HG03520 (cell line): ENCODE measurements at regions not wholly inside any gene's neighbourhood (a gene's known extent, or its start where the extent isn't known, plus 50 kb on each side); places are given as distances from the start of the nearest gene placed in this dataset.
A peak's percentile ranks its signal among the peaks of the same experiment; 100 is the strongest.

Experiments
- ATAC-seq: cut with Tn5 transposase; IDR thresholded peaks from one replicate; pipeline ENCODE4 v1.9.1; 2021; ENCODE audit warnings: mild to moderate bottlenecking, moderate library complexity; ENCODE audit not compliant: unreplicated experiment

DNA sequence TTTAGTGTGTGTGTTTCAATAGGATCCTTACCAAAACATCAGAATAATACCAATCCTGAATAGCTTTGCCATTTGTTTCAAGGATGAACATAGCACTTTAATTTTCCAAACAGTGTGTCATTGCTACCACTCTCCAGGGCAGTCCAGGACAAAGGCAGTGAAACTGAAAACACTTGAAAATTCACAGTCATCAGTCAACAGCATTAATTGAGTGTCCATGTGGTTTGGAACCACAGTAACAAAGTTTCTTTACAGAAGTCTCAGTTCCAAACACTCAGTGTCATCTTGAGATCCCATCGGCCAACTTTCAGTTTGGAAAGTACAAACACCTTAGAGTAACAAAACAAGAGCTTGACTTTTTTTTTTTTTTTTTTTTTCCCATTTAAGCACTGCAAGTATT lies 228.4 kb upstream of the SOX5 start:
- peak; percentile 81 for ATAC-seq

DNA sequence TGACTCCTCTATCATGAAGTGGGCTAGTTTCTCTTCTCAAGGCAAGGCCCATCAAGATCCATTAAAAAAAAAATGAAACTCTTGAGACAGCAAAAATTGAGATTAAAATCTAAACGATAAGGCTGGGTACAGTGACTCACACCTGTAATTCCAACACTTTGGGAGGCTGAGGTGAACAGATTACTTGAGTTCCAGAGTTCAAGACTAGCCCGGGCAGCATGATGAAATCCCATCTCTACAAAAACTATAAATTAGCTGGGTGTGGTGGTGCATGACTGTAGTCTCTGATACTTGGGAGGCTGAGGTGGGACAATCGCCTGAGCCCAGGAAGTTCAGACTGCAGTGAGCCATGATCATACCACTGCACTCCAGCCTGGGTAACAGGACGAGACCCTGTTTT lies 226.5 kb upstream of the SOX5 start:
- no peak for ATAC-seq

DNA sequence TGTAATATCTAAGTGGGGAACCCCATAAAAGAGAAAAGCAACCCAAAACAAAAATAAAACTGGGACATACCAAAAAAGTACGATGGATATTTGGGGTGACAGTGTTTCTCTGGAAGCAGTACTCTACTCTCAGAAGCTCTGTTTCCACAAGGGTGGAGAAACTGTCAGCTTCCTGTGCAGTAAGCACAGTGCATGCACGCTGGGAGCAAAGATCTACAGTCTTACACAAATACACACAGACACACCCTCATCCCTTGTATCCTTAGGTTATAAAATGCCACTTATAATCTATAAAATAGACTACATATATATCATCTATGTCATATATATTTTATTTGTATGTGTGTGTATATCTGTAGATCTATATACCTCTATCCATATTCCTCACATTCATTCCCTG lies 225.8 kb upstream of the SOX5 start:
- no peak for ATAC-seq

DNA sequence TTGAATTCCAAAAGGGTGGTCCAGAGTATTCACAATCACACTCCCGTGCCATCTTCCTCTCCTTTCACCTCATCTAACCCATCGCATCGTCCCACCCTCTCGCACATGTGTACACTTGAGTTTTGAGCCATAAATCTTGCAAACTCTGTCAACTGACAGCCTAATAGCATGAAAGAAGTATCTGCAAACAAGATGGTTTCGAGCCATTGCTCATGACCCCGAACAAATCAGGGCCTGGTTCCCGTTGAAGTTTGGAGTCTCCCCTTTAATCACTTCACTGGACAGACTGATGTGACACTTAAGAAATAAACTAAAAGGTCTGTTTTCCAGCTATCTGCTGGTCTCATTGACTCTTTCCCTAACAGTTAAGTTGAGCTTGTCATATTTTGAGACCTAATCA lies 223.6 kb upstream of the SOX5 start:
- no peak for ATAC-seq

DNA sequence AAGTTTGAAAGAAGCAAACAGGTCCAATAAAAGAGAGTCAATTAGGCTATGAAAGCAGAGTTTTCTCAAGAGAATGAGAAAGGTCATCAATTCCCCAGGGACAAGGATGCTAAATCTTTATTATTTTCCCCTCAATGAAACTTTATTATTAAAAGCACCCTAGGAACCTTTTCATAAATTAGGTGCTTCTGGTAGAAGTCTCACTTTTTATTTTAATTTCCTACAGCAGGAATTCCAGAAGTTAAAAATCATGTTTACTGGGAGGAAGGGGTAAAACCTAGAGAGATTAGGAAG lies 223.2 kb upstream of the SOX5 start:
- ATAC-seq, result no peak

DNA sequence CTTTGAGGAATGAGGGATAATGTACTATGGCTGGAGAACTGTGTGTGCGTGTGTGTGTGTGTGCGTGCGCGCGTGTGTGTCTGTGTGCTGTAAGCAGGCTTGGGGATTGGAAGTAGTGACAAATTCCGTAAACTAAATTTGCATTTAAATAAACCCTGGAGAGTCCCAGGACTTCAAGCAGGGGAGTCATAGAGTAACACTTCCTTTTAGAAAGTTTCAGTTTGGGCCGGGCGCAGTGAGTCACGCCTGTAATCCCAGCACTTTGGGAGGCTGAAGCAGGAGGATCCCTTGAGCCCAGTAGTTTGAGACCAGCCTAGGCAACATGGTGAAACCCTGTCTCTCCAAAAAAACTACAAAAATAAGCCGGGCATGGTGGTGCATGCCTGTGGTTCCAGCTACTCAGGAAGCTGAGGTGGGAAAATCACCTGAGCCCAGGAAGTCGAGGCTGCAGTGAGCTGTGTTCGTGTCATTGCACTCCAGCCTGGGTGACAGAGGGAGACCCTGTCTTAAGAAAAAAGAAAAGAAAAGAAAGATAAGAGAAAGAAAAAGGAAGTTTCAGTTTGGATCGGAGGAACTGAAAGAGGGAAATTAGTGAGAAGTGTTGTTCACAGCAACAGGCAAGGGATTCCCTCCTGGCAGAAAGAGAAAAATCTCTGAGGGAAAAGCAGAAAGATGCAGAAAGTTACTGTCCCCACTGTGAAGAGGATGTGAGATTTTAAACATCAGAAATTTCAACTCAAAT lies 222.7 kb upstream of the SOX5 start:
- peak; percentile 57 for ATAC-seq

DNA sequence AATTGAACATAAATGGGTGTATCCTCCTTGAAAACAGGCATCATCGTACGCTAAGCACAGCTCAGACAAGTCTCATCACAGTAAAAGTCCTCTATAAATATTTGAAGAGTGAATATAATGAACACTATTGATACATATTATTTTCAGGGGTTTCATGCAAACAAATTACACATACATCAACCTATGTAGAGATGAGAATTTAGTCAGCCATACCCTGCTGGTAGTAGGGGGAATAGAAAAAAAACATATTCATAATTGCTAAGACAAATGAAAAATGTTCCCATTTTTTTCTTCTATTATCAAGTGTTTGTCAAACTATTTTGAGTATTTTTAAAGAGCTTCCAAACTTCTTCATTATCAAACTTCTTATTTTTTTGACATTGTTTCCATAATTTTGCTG lies 205.6 kb upstream of the SOX5 start:
- ATAC-seq, result no peak

DNA sequence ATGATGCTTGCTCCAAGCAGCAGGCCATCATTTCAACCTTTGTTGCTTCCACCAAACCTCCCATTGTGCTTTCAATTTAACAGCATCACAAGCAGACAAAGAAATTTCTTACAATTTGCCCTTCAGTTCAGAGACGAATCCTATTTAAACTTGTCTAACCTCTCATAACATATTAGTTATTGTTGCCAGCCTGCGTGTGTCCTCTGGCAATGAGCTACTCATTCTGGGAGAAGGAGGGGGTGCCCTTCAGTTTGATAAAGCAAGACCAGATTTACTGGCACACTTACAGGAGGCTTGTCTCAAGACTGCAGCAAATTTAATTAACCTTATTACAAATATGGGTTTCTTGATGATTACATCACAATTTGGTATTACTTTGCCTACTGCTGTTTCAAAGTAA lies 203.6 kb upstream of the SOX5 start:
- ATAC-seq, result no peak

DNA sequence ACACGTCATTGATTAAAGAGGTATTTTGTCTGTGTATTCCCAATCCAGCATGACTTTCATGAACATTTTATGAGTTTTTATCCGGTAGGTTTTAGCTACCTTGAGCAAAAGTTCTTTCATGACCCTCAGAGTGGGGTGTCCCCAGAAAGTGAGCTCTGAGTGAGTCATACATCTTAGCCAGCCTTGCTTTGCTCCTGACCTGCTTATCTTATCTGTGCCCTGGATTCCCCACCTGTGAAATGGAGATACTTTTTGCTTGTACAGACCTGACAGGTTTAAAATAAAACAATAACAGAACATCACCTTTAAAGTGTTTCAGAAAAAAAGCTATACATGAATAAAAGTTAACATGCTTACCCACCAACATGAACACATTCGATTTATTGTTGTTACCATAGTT lies 202.8 kb upstream of the SOX5 start:
- ATAC-seq, result no peak

DNA sequence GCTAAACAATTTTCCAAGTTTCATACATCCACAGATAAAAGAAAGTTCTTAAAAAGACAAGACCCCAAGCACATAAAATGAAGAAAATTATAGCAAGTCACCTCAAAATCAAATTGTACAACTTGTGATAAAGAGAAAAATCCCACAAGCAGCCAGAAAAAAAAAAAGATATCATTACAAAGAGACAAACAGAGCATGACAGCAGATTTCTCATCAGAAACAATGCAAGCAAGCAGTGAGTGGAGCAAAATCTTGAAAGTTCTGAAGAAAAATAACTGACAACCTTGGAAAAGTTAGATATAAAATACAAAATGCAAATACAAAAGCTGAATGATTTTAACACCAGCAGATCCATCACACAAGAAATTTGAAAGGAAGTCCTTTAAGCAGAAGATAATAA lies 194.5 kb upstream of the SOX5 start:
- no peak for ATAC-seq

DNA sequence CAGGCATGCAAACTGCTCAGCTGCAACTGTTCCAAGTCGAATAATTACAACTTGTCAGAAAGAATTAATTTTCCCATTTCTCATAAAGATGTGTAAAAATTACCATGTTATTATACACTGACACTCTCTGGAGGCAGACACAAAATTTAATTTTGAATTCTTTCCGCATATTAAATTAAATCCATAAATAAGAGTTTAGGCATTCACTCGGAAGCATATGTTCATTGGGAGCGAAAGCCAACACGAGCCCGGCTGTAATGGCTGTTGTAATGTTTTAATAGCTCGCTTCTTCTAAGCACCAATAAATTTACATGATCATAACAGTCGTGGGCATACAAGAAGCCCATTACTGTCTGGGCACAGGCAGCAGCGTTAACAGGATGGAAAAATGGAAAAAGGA lies 189.6 kb upstream of the SOX5 start:
- ATAC-seq, result no peak

DNA sequence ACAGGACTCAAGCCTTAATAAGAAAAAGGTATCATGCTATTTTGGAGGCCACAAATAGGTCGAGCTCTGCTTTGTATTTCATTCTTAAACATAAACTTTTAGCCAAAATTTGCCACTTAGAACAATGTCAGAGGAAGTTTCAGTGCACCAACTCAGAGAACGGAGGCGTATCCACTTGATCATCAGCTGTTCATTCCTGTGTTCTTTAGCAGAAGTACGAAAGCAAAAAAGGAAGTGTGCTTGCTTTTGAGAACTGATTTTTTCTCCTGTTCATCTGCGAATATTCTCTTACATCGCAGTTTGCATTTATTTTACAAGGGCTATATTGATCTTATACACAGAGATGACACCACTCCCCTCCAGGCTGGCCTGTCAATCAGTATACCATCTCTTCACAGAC lies 188.6 kb upstream of the SOX5 start:
- no peak for ATAC-seq

DNA sequence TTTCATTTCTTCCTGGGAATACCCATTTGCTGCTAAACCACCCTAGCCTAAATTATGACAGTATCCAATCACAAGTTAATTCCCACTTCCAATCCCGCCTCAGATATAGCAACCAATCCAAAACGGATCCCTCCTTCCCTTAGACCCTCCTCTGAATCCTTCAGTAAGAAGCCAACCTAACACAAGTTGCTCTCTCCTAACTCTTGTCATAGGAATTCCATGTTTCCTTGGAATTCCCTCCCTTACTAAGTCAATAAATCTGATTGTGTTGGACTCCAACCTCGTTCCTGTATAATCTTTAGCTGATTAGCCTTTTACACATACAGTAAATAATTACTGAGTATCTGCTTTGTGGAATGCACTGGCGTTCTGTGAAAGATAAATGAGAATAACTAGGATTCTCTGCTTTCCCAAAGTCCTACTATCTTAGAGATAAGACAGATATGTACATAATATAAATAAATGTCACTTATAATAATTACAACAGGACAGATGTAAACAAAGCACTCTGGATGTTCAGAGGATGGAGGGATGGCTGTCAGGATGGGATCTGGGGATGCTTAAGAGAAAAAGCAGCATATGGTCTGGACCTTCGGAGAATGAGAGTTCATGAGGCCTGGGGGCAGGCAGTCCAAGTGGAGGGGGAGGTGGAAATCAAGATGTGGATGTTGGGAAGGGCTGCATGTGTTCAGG lies 185.8 kb upstream of the SOX5 start:
- ATAC-seq, result no peak

DNA sequence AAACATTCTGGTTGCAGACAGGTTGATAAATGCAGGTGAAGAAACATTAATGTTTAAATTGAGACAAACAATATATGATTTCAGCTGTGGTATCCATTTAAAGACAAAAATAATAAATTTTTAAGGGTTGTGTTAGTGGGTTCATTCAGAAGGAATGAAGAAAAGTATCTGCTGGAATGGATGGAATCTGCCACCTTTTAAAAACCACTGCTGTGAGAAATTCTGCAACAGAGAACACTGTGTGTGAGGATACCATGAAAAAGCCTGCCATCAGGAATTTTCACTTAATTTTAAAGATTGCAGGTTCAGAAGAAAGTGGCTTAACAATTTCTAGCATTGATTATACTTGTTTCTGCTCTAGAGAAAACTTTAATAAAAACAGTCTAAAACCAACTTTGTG lies 184.6 kb upstream of the SOX5 start:
- ATAC-seq, result no peak

DNA sequence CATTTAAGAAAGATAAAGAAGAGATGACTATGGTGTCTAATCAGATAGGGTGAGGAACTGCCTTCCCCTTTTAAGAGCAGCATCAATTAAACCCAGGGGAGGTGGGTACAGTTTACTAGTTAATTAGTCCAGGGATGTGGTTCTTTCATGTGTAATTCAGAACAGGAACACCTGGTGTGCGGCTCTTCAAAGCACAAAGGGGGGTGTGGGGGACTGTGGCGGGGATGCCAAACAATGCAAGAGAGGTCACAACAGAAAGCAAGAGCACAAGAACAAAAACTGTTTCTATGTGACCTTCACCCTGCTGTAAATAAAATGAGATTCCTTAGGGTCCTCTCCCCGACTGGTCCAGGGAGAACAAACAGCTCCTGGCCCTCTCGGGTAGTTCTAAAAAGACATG lies 183.9 kb upstream of the SOX5 start:
- ATAC-seq, result no peak

DNA sequence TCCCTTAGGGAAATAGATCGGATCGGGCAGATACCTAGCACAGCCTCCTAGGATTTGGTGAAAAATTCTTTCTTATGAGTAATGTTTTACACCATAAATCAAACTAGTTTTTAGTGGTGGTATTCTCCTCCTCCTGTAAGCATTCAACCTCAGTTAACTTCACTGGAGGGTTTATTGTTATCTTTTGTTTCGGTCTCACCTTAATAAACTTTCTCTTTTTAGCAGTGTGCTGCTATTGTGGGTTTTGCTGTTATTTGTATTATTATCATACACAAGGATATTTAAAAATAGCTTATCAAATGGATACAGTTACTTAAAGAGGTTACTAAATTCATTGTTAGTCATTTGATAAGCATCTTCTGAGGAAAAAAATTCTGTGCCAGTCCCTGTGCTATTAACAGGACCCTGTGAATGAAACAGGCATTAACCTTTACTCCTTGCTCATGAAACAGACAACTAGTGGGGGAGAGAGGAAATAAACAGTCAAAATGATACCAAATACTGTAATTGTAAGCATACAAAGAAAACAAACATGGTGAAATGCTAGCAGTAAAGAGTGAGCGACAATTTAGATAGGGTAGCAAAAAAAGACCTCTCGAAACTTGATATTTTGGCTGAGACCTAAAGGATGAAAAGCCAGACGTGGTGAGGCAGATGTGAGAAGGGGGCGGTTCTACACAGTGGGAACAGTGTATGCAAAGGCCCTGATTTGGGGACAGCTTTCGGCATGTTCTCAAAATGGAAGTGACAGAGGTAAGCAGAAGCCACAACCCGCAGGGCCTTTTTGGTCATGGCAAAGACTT lies 178.7 kb upstream of the SOX5 start:
- ATAC-seq, result peak; percentile 96

DNA sequence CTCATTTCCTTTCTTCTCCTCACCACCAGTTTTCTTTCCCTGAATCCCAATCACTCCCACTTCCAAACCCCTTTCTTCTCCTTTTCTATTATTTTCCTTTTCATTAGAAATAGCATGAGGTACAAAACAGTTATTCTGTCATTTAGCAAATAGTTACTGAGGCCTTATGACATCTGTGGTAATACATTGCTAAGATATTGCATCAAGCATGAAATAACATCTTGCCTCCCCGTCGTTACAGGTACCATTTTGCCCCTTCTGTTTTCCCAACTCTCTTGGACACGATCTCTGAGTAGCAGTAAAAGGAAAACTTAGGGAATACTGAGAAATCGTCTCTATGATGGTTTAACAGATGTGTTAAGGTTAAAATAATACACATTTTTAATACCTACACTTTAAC lies 175.8 kb upstream of the SOX5 start:
- no peak for ATAC-seq

DNA sequence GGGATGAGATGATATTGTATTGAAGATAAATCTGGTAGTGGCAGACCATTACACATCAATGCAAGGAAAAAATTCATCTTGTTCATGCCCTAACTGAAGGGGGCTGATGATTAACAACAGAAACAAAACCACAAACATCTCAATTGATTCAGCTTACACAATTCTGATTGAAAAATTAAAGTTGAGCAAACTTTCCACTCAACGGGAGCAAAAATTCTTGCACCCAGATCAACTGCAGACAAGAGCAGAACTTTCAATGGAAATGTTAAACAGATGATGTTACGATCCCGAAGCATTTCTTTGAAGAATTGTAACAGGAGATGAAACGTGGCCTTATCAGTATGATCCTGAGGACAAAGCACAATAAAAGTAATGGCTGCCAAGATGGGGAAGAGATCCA lies 172.4 kb upstream of the SOX5 start:
- no peak for ATAC-seq

DNA sequence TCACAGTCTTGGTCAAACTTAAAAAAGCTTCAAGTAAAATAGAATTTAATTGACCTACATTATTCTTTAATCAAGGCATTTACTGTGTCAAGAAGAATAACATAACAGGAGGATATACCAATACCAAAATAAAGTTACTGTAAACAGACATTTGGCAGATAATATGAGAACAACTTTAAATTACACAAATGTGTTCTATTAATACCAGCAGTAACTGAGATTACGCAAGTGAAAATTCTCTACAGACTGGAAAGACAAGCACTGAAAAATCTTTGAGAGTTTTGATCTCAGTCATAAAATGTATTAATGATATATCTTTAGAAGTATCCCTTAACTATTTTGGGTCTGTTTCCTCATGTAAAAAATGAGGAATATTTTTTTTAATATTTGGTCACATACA lies 169.2 kb upstream of the SOX5 start:
- no peak for ATAC-seq

DNA sequence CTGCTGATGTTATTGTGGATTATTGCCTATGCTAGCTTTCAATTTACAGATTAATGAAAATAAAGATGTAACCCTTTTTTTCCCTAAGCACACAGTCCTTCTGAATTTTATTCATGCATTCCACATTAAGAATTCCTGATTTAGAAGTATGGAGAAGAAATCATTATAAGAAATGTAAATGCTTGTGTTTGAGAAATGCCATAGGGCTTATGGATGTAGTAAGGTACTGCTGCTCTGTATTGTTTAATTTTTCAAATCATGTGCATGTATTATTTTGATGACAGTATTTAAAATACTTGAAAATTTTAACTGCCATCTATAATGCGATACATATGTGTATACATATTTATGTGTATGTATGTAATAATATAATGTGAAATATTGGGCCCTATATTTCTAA lies 167.1 kb upstream of the SOX5 start:
- no peak for ATAC-seq

DNA sequence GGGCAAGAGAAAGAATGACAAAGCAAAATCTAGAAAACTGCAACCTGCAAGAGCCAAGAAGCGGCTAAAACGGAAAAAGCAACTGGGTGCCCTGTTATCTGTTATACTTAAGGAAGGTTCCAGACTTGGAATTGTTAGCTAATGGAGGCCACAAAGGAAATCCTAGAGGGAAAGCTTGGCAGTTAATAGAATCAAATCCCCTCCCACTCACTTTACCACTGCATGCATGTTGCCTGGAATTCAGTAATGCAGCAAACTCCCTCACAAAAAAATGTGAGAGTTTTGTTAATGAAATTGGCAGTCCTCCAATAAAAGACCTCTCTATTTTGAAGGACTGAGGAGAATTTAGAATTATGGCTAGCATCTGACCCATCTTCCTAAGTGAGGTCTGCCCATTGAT lies 164.2 kb upstream of the SOX5 start:
- ATAC-seq, result no peak

DNA sequence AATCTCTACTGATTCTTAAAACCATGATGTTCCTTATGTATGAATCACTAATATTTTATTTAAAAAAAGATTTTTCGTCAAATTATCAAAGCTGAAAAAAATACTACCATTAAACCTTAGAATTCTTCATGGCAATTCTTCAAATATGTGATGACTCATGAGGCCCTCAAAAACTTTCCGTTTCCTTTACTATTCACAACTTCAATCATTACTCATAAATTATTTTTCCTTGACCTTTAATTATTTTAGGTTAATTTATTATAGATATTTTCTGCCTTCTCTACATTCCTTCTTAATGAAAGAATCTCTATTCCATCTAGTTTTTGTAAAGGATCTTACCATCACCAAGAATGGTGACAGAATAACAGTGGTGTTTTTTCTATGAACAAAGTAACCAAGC lies 162.1 kb upstream of the SOX5 start:
- no peak for ATAC-seq
